COR-L47 (cell line): ENCODE measurements at regions not wholly inside any gene's neighbourhood (a gene's known extent, or its start where the extent isn't known, plus 50 kb on each side); places are given as distances from the start of the nearest gene placed in this dataset.

ENCODE experiments used
- DNase-seq: peaks from one replicate; lab custom pipeline; 2025; lab: John Stamatoyannopoulos, UW

DNA sequence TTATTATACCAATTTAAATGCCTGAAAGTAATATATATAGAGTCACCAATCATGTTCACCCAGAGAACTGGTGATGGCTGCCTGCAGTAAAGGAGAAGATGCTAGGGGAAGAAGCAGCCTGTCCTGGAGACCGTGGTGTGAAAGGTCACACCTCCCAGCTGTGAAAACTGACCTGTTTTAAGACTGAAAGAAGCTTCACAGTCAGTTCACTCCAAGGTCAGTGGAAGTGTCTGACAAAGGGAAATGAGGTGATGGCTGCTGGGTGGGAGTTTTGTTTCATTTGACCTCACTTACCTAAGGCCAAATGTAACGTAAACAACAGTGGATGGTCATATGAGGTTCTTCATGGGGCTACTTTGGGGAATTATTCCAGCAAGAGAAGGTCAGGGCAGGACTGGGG is 352.1 kb upstream of the GATB start:
- no peak for DNase-seq

DNA sequence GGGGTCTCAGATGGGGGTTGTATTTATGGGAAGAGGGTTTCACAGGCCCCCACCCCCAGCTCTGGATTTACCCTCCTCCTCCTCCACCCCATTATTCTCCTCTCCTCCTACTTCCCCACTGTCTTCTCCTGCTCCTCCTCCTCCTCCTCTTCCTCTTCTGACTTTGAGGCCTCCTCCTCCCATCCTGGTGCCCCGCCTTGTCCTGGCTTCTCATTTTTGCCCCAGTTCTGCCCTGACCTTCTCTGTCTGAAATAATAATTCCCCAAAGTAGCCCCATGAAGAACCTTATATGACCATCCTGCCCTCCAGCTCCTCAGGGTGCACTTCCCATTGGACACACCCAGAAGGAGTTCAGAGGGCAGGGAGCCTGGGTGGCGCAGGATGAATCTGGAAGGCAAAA is 351.4 kb upstream of the GATB start:
- no peak for DNase-seq

DNA sequence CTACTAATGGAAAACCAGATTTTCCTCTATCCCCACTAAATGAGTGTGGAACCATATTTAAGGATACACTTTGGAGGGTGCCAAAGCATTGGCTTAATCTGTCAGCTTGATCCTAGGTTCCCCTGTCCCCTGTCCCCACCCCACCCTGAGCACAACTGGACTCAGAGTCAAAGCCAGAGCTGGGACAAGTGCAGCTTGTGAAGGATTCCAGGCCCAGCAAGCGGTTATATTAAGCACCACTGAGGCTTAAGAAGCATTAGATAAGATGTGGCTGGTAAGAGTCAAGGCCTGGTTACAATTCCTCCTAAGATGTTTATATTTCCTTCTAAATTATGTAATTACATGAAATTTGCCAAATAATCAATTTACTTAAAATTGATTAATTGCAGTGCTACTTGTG is 350.0 kb upstream of the GATB start:
- DNase-seq, result no peak

DNA sequence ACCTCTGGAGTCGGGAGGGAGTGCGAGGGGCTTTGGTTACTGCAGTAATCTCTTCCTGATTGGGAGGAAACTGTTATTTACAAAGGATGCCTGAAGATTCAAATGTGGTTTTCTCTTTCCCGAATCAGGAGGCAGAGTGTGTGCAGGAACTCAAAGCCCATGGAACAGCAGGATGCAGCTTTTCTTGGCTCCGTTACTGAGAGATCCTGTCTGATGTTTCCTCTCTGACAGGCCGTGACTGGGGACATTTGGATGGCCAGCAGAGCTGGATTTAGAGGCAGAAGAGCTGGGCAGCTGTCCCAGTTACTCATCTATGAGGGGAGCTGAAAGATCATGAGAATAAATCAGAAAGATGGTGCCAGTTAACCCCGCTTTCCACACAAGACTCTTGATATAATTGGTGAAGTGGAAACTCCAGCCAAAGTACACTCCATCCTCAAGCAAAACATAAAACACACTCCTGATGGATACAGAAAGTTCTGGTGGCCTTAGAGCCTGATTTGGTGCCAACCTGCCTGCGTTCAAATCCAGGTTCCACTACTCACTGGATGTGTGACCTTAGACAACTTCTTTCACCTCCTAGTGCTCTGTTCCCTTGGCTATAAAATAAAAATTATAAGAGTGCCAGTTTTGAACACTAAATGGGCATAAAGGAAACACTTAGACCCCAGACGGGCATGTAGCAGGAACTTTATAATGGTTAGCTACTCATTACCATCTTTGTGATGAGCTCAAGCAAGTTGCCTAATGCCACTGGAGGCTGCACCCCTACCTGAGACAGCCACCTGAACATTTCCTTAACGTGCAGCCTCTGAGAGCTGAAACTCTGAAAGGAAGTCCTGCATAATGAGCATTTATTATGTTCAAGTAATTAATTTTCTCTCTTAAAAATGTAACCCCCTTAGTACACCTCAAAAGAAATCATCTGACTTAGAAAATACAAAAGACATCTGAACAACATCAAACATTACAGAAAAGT is 349.0 kb upstream of the GATB start:
- no peak for DNase-seq

DNA sequence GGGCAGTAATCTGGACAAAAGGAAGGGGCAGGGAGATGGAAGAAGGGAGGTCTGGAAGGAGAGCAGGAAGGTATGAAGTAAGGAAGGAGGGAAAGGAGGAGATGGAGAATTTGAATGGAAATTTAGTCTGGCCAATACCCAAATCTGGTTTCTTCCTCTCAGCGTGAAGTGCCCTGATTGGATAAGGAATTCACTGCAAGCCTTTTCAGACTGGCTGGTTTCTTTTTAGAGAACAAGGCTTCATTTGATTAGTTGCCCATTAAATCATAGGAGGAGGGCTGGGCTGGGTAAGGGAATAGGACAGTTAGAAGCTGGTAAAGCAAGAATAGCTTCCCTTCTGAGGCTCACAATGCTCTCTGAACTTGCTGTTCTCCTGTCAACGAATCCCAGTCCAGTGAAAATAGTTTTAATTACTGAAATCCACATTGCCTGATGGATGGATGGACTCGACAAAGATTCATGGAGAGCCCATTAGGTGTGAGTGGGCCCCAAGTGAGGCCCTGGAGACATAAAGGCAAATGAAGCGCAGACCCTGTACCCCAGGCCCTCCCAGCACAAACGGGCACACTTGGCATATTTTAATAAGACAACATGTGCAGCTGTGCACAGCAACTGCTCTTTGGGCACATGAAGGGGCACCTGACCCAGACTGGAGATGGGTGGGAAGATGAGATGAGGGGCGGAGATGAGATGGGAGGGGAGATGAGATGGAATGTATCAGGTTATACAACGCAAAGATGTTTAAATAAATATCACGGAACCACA is 347.1 kb upstream of the GATB start:
- DNase-seq, result no peak

DNA sequence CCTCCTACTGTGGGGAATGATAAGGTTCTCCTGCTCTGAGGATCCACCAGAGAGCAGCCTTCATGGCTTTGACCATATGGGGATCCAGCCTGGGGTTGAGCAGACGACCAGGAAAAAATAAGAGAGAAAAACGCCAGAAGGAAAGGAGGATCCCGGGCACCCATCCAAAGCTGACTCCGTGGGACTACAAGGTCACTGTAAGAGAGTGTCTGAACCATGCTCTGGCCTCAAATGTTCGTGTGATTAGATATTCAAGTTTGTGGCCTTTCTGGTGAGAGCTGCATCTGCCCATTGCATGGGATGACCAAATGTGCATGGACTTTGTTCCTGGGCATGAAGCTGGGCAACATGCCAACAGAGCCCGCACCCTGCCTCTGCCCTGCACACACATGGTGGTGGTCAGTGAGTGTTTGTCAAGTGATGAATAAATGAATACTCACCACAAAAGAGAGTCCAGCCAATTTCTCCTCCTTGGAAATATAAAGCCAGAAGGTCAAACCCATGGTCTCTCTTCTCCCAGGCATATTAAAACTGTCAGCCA is 346.0 kb upstream of the GATB start:
- DNase-seq, result no peak

DNA sequence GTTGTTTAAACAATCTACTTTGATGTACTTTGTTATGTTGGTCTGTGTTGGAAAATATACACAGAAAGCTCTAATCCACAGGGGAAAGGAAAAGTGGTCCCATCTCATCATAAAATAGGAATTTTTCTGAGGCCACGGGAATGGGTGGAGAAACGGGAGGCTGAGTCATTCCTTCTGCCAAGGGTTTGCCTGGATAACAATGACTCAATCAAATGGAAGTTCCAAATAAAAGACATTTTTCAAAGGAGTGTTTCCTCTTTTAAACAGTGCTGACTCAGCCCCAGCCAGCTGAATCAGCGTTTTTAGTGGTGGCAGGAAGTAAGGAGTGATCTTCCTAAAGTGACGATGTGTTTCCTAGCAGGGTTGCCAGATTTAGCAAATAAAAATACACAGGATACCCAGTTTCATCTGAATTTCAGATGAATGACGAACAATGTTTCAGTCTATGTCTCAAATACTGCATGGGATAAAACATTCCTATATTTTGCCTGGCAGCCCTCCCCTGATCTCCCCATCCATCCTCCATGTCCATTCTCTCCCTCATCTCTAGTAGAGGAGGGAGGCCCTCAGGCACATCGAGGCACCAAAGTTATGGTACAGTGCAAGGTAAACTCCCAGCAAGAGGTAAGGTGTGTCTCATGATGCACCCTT is 345.4 kb upstream of the GATB start:
- DNase-seq, result no peak

DNA sequence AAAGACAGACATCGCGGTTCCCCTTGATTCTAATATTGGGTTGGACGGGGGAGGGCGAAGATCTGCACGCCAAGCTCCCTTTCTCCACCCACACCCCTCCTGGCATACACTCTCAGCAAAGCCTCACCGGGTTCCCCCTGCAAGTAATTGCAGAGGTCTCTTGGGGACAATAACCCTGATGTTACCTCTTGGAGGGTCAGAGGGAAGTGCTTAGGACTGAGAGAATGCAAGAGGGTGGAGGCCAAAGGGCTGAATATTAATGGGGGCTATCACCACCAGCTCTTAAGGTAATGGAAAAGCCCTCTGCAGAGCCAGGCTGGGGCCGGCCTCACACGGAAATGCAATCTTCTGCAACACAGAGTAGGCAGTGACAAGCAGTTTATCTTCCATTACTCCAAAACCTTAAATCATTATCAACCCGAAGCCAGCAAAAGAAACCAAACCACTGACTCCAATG is 344.1 kb upstream of the GATB start:
- DNase-seq, result no peak

DNA sequence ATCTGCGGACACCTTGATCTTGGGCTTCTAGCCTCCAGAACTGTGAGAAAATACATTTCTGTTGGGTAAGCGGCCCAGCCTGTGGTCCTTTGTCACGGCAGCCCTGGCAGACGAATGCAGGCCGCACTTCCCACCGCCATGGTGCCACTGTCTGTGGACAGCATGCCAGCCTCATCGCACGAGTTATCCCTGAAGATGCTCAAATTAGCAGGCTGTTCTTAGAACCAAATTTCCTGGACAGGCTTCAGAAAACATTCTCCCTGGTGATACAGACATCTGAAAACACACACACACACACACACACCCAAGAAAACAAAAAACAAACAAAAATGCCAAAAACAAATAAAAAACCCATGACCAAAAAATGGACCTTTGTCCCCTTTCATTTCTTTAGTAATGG is 343.5 kb upstream of the GATB start:
- no peak for DNase-seq

DNA sequence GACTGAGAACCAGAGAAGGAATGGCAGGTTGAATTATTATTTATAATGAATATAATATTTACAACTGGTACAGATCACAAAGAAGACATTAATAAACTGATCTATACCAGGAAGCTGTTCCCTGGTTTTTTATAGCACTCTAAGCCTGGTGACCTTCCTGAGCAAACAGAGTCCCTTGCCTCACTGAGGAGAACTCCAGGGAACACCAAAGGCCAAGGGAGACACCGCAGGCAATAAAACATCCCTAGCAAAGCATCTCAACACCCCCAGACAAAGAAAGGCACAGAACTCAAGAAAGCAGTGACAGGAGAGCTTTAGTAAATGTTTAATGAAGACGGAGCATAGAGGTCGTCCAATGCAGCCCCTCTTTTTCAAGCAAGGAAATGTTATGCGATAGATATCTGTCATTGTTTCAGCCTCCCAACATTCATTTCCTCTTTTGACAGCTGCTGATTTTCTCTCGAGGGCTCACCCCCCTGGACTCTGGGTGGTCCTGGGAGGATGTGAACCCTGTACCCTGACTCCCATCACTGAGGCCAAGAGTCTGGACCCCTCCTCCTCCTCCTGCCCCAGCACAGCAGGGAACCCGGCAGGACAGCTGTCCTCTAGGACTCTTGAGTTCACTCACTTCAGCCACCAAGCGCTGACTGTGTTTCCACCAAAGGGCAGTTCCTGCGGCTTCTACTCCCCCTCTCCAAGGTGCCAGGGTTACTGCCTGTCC is 342.5 kb upstream of the GATB start:
- DNase-seq, result no peak

DNA sequence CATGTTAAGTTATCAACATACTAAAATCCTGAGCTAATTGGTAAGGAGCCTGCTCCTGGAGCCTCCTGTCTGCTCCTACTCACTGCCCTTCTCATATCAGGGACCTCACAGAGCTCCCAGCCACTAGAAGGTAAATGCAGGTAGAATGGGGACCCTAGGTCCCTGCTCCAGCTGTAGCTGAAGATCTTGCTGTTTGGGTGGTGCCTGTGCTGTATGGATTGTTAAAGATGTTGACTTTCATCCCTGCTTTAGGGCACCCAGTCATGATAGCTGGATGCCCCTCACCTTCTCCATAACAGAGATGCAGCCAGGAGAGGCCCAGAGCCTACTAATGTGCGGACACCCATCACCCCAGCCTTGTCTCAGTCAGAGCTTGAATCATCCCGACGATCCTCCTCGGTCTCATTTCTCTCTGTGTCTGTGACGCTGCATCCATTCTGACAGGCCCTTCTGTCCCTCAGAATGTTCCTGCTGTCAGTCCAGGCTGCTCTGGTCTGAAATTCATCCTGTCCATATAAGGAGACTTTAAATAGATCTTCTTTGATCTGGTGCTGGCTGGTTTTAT is 341.7 kb upstream of the GATB start:
- no peak for DNase-seq

DNA sequence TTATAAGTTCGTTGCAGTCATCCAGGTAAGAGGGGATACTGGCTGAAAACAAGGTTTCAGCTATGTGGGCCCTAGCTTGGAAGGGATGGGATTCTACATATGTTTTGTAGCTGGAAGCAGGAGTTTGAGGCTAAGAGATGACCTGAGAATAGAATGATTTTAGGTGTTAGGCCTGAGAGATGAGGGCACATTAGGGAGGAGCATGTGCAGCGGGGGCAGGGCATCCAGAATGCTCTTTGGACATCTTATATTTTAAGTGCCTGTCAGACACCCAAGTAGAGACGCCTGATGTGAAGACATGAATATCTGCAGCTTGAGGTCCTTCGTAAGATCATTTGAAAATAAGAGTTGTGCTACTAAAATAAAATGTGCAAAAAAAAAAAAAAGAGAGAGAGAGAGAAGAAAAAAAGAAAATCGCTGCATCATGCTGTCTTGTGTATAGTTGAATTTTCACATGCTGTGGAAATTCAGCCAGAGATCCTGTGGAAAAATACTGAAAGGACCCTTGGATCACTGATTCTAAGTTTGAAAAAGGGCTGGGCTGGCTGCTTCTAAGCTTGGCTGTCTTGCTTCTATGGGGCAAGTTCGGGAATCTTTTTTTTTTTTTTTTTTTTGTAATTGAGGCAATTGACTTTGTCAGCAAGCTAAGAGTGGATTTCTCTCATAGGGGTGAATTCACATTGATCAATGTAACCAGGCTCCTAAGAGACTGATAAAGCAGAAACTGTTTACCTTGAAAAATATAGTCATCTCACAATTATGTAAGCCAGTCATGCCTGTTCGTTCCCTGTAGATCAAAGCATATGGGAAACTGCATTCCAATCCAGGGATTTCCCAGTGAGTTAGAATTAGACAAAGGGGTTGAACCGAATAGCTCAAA is 341.0 kb upstream of the GATB start:
- no peak for DNase-seq

DNA sequence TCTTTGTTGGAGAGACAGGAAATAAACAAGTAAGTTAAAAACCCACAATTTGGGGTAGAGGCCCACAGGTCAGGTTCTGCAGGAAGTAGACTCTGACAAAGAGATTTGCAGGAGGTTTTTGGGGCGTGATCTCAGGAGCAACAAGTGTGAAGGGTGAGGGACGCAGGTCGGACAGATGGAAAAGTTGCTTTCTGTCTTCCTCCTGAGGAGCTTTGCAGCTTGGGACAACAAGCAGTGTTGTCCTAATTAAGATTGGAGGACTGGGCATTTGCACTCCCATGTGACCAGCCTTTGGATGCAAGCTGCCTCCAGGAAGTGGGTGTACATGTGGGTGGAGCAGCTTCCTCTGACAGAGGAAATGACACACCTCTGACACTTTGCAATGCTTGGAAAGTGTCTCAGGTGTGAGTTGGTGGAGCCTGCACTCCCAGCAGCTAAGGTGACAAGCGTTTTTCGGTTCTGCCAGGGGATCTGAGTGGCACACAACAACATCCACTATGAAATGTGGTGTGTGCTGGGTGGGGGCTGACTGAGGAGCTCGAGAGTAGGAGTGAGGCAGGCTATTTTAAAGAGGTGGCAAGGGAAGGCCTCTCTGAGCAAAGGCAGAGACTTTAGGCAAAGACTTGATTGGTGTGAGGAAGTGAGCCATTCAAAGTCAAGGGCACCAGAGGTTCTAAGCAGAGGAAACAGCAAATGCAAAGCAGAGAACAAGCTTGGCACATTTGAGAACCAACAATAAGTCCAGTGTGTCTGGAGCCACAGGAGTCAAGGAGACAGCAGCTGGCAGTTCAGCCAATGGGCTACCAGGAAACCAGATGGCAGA is 339.8 kb upstream of the GATB start:
- no peak for DNase-seq

DNA sequence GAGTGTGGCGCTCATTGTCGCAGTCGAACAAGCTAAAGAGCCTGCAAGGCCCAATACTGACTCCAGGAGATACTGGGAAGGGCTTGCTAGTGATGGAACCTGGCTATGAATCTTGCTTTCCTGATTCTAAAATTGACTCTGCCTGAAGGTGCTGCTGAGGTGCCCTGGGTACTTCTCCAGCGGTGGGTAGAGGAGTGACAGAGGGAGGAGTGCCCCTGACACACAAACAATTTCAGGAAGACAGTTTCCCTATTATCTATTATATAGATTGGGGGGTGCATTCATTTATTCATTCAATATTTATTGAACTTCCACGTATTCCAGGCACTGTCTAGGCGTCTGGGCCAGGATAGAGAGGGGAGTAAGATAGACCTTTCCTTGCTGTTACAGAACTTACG is 339.2 kb upstream of the GATB start:
- no peak for DNase-seq

DNA sequence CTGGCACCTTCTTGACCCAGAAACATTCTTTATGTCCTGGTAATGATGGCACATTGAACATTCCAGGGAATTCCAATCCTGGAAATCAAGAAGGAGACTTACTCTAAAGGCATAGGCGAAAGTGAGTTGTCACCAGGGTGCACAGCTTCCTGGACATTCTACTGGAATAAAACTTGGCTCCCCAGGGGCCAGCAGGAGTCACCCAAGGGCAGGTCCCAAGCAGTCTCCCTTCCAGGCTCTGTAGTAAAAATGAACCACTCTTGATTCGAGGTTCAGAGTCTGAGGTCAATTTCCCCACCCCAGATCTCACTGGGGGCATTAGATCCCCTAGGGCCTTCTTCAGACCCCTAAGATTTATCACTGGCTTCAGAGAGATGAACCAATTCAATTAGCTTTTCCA is 338.7 kb upstream of the GATB start:
- no peak for DNase-seq

DNA sequence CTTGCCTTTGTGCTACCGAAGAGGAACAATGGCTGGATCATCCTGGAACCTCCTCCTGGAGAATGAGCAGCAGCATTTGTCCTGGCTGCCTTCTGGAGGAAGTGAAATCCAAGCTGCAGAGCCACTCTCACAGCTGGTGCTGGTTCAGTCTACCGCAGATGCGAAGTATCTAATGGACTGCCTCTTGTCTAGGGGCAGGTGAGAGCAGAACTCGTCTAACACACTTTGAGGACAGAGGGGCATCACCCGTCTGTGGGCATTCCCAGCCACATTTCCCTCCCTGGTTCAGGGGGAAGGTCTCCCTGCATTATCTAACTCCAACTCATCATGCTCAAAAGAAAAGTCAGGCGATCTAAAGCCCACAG is 338.2 kb upstream of the GATB start:
- DNase-seq, result no peak

DNA sequence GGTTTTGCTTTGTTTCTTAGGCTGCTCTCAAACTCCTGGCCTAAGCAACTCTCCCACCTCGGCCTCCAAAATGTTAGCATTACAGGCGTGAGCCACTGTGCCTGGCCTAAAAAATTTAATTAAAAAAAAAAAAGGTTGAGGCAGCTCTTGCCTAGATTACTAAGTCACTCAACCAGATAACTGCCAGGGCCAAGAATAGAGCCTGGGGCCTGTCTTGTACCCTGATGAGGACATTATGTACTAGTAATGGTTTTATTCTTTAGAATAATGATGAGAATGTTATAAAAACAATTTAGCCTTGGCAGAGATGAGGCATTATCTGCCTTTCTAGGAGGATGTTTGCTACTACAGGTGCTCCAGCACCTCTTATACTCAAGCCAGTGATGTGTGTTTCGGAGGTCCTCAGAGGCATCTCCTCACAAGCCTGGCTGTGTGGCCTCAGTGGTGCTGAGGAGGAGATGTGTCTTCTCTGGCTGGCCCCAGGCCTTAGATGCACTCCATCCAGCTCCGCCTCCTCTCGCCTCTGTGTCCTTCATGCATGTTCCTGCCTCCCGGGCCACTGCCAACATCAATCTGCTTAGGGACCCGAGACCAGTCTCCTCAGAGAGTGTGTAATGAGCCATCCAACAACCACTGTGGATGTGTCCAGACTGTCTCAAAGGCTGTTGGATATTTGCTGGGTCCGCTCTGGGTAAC is 337.7 kb upstream of the GATB start:
- DNase-seq, result no peak

DNA sequence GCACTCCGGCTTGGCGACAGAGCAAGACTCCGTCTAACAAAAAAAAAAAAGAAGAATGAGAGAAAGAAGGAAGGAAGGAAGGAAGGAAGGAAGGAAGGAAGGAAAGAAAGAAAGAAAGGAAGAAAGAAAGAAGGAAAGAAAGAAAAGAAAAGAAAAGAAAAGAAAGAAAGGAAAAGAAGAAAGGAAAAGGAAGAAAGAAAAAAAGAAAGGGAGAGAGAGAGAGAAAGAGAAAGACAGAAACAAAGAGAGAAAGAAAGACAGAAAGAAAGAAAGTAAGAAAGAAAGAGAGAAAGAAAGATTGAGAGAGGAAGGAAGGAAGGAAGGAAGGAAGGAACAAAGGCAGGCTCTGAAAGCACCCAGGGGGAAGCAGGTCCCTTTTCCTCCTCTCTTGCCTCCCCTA is 336.6 kb upstream of the GATB start:
- no peak for DNase-seq

DNA sequence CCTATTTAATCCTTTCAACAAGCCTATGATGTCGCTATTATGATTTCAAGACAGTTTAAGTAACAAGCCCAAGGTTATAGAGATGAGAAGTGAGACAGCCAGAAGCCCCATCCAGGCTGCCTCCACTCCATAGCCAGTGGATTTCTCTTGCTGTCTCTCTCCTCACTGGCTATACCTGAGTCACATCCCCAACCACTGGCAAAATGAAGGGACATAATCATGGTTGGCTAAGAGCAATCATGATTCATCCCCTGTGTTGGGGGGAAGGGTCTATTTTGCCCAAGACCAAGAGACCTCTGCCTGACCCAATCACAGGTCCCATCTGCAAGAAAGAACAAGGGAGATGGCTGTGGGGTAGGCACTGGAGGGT is 334.9 kb upstream of the GATB start:
- no peak for DNase-seq
